GM12874 (cell line): ENCODE measurements at regions not wholly inside any gene's neighbourhood (a gene's known extent, or its start where the extent isn't known, plus 50 kb on each side); places are given as distances from the start of the nearest gene placed in this dataset.

Experiments
- CTCF ChIP-seq: IDR thresholded peaks from 2 replicates; pipeline ENCODE4 v1.5.1; 2011; ENCODE audit warnings: low read depth, mild to moderate bottlenecking, control low read depth, low read length, moderate library complexity; ENCODE audit not compliant: insufficient read depth

GRCh38 chr18:54717673-54718407 is 110.4 kb upstream of the RAB27B start:
- TF ChIP-seq CTCF: no peak

- TF ChIP-seq CTCF: no peak
Observed at GRCh38 chr18:54718408-54718773, 109.9 kb upstream of the RAB27B start.

GRCh38 chr18:54720620-54721019 is 107.7 kb upstream of the RAB27B start:
- TF ChIP-seq CTCF: no peak

DNA sequence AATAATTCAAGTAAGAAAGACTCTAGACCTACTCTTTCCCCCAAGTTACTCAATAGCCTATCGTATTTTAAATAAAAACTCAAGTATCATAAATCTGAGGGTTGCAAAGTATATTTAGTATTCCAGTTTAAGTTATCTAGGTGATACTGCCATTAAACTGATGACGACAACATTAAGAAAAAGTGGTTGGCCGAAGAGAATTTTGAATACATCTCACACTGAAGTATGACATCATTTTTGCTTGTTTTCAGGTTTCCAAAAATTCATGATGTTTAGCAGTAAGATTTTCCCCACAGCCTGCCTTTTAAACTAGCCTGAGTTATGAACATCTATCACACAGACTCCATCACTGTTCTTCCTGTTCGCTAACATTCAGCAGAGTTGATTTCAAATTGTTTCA is 102.1 kb upstream of the RAB27B start:
- no peak for TF ChIP-seq CTCF

DNA sequence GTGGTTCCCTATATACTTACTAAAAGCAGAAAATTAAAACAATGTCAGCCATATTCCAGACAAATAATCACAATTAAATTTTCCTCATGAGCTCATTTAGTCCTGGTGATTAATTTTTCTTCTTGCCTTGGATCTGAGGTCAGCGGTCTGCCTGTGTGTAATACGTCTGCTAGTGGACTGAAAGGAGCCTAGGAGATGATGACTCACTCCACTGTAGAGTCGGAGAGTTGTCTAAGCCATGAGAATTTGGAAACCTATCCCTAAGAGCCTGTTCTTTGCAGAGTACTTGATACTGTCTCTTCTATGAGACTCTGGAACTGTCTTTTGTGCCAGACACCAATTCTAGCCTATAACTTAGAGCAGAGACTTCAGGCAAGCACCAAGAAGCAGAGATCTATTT is 94.2 kb upstream of the RAB27B start:
- TF ChIP-seq CTCF: no peak

GRCh38 chr18:54736981-54737380 is 91.3 kb upstream of the RAB27B start:
- no peak for TF ChIP-seq CTCF

- TF ChIP-seq CTCF: no peak
Observed at GRCh38 chr18:54737986-54738385, 90.3 kb upstream of the RAB27B start.
